DMS 273 (cell line): ENCODE measurements at regions not wholly inside any gene's neighbourhood (a gene's known extent, or its start where the extent isn't known, plus 50 kb on each side); places are given as distances from the start of the nearest gene placed in this dataset.
A peak's percentile ranks its signal among the peaks of the same experiment; 100 is the strongest.

ENCODE experiments used
- DNase-seq: peaks from one replicate; lab custom pipeline; 2025; ENCODE audit not compliant: unreplicated experiment; lab: John Stamatoyannopoulos, UW

GRCh38 chr14:87334997-87335685 lies 657.8 kb downstream of the GALC start:
- DNase-seq, result peak; percentile 54

DNA sequence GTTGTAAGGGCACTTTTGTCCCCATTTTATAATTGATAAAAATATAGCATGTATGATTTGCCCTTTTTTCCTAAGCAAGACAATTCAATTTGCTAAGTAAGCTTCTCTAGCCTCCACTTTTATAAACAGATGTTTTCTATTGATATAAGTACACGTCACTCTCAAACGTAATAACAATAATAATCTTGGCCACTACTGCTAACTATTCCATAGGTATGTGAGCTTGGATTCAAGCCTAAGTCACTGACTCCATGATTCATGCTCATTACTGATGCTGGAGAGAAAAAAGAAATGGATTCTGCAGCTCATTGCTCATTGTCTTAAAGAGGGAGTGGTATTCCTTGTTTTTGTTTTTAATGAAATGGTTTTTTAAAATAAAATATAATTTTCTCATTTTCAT lies 661.0 kb downstream of the GALC start:
- DNase-seq, result peak; percentile 30

- peak; percentile 52 for DNase-seq
Observed at GRCh38 chr14:87325741-87326140, 667.2 kb downstream of the GALC start.

- no peak for DNase-seq
Observed at GRCh38 chr14:87323191-87323590, 669.8 kb downstream of the GALC start.

- DNase-seq, result no peak
Observed at GRCh38 chr14:87321548-87321947, 671.4 kb downstream of the GALC start.

DNA sequence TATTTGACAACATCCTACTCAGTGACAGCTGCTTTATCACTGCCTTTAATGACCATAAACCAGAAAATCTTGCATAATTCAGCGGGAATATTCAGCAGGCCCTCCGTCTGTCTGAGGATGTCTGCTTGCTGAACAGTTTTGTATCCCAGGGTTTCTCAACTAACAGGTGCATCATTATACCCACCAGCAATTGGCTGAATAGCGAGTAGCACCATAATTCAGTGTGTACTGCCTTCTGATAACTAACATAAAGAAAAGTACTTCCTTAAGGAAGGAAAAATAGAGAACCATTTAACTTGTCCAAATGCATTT lies 680.1 kb downstream of the GALC start:
- peak; percentile 30 for DNase-seq

GRCh38 chr14:87312169-87312893 lies 680.7 kb downstream of the GALC start:
- no peak for DNase-seq

DNA sequence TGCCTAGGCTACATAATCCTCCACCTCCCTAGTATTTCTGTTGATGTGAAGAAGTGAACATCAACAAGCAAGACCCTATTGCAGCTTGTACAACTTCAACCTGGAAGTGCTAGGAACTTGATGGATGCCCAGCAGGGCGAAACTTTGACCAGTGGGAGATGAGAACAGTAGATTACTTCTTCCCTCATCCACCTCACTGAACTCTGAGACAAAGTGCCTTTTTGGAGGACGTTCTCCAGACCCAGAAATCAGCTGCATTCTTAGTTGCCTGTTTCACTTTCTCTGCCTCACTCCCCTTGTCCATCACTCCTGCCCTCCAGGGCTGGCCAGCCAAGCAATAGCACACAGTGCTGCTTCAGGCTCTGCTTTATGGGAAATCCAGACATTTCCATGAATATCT lies 683.4 kb downstream of the GALC start:
- no peak for DNase-seq

DNA sequence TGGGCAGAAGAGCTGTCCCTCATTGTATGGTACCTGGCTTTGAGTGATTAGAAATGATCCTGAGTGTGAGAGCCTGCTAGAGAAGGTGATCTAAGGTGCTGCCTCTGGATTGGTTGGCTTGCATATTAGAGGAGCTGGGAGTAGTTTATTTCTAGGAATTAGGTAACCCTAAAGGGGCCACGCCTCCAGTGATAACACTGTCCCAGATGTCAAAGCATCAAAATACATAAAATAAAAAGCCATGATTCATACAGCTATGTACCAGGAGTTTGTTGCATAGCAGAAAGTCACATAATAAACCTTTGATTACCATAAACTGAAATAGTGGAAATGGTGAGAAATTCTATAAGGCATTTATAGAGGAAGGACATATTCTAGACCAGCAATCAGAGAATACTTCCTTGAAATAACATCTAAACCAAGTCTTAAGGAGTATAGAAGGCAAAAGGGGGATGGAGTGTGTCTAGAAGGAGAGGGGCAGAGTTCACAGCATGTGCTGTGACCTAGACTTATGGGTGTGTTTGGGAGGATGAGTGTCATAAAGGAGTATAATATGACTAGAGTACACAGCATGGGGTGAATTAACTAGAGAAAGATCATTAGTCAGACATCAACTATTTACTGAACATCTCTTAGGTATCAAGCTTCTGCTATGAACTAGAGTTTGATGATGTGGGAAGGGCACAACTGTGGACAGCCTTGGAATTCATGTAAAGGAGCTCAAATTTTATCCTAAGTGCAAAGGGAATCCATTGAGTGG lies 686.4 kb downstream of the GALC start:
- DNase-seq, result no peak

- DNase-seq, result no peak
Observed at GRCh38 chr14:87305345-87305744, 687.6 kb downstream of the GALC start.

GRCh38 chr14:87304404-87304803 lies 688.6 kb downstream of the GALC start:
- DNase-seq, result no peak

DNA sequence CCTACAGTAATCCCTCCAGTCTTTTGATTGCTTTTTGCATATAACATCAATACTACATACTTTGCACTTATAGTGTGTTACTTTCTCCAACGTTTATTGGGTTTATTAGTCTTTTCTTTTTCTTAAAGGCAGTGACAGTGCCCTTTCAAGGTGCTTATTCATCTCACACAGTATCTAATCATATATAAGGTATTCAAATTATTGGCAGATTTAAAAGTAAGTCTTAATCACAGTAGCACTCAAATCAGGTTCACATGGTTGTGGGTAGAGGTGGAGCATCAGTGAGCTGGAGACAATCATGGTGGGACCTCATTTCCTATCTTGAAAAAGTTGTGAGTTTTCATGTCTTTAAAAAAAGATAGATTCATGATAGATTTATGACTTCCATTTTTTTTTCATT lies 706.2 kb downstream of the GALC start:
- no peak for DNase-seq

GRCh38 chr14:87286191-87286590 lies 706.8 kb downstream of the GALC start:
- no peak for DNase-seq

DNA sequence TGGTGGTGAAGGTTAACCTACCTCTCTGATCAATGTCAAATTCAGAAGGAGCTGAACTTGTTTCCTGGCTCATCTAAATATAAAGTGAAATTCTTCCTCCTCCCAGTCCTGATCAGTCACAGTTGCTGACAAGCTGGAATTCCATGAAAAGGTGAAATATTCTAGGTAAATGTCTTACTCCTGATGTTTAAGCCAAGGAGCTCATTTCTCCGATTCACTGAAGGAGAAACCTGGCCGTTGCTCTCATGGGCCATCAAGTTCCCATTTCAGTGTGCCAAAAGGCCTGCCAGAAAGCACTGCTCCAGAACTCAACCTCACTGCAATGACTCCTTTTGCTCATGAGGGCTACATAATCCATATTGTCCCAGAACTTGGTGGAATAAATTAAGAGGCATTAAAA lies 707.5 kb downstream of the GALC start:
- no peak for DNase-seq

GRCh38 chr14:87283547-87283946 lies 709.4 kb downstream of the GALC start:
- DNase-seq, result no peak

DNA sequence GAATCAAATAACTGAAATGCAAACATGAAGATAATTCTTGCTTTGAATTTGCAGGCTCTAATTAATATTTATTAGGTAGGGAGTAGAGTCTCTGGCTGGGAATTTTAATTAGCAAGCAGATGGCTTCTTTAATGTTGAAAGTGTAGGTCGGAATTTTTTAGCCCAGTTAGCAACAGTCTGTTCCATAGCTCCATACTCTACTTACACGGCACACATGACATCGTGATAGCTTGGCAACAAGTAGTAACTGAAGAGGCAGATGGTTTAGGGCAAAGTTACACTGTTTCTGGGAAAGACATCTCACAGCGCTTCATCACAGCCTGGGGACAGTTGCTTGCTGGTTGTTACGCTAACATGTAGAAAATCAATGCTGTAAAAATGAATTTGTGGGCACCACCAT lies 710.7 kb downstream of the GALC start:
- peak; percentile 95 for DNase-seq

- no peak for DNase-seq
Observed at GRCh38 chr14:87278415-87278814, 714.6 kb downstream of the GALC start.

GRCh38 chr14:87271331-87271730 lies 721.7 kb downstream of the GALC start:
- DNase-seq, result no peak

DNA sequence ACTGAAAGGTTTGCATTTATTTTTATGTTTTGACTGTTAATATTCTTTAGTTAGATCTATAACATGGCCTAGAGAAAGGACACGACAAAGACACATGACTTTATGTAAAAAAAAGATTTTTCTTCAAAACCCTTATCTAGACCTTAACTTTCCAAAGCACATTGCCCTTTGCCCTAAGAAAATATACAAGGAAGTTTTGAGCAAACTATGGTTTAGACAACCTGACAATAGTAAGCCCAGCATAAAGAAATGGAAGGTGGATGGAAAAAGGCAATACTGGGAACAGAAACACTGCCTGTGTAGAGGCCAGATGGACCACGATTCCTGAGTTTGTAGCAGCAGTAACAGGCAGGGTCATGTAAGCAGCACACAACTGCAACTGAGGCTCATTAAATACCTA lies 724.0 kb downstream of the GALC start:
- no peak for DNase-seq

DNA sequence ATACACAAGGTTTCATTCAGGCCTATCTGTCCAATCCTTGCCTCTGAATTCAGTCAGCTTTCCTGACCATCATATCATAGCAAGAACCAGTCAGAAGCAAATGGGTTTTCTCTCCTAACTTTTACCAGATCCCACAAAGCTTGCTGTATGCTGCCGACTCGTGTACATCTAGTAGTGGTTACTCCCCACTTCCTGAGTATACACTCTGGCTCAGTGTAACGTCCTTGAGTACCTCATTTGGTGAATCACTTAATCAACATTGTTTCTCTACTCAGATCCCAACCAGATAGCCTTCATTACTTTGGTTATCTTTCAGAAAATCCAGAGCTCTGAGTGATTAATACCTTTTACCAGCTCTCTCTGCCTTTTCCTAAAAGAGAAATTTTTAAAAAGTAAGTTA lies 728.2 kb downstream of the GALC start:
- no peak for DNase-seq

GRCh38 chr14:87264272-87264785 lies 728.7 kb downstream of the GALC start:
- no peak for DNase-seq

GRCh38 chr14:87261621-87262020 lies 731.4 kb downstream of the GALC start:
- DNase-seq, result no peak
